AG09319 (cell line): ENCODE measurements at regions not wholly inside any gene's neighbourhood (a gene's known extent, or its start where the extent isn't known, plus 50 kb on each side); places are given as distances from the start of the nearest gene placed in this dataset.

Source experiments
- DNase-seq: peaks from one replicate; pipeline ENCODE4 v3.0.0-alpha.2; 2010; ENCODE audit warnings: low read depth; ENCODE audit errors: extremely low read depth
- TF ChIP-seq, protein P1 (sequence below): IDR thresholded peaks from 2 replicates; pipeline ENCODE4 v1.5.1; 2011; ENCODE audit warnings: low read depth, mild to moderate bottlenecking, inconsistent platforms, low read length, moderate library complexity

- TF ChIP-seq, protein P1, sequence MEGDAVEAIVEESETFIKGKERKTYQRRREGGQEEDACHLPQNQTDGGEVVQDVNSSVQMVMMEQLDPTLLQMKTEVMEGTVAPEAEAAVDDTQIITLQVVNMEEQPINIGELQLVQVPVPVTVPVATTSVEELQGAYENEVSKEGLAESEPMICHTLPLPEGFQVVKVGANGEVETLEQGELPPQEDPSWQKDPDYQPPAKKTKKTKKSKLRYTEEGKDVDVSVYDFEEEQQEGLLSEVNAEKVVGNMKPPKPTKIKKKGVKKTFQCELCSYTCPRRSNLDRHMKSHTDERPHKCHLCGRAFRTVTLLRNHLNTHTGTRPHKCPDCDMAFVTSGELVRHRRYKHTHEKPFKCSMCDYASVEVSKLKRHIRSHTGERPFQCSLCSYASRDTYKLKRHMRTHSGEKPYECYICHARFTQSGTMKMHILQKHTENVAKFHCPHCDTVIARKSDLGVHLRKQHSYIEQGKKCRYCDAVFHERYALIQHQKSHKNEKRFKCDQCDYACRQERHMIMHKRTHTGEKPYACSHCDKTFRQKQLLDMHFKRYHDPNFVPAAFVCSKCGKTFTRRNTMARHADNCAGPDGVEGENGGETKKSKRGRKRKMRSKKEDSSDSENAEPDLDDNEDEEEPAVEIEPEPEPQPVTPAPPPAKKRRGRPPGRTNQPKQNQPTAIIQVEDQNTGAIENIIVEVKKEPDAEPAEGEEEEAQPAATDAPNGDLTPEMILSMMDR, result no peak
- no peak for DNase-seq
These were observed 106.3 kb upstream of the CSF3R start for GRCh38 chr1:36588972-36589371.

DNA sequence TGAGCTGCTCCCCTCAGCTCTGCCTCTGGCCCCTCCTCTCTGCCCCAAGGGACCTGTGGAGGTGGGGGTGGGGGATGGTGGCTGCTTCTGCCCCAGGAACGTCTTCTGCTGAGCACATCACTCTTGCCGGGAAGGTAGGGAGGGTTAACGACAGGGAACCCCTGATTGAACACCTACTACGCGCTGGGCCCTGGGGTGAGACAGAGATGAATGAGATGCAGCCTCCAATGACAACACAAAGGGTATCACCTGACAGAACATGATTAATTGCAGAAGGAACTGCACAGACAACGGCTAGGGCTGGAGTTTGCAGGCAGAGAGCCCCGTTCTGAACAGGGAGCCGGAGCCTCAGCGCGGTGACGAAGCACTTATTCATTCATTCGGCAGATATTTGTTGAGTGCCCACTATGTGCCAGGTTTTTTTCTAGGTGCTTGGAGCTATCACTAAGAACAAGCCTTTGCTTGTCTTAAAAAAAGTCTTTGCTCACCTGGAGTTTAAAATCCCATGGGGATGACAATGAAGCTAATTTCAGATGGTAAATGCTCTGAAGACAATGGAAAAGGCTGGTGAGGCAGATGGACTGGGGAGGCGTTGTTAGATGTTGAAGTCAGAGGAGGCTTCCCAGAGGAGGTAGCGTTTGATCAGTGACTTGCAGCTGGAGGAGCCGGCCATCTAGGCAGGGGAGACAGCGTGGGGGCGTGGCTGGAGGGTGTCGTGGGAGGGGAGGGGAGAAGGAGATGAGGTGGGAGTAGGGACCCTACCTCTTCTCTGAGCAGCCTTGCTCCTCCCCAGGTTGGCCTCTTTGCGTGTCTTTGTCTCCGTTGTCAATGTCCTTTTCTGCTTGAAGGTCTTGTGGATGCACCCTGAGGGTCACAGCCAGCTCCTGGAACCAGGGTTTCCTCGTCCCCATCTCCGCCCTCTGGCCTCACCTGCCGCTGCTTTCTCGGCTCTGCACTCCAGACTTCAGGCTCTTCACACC is 103.1 kb upstream of the CSF3R start:
- DNase-seq, result no peak
- TF ChIP-seq, protein P1, result no peak

DNA sequence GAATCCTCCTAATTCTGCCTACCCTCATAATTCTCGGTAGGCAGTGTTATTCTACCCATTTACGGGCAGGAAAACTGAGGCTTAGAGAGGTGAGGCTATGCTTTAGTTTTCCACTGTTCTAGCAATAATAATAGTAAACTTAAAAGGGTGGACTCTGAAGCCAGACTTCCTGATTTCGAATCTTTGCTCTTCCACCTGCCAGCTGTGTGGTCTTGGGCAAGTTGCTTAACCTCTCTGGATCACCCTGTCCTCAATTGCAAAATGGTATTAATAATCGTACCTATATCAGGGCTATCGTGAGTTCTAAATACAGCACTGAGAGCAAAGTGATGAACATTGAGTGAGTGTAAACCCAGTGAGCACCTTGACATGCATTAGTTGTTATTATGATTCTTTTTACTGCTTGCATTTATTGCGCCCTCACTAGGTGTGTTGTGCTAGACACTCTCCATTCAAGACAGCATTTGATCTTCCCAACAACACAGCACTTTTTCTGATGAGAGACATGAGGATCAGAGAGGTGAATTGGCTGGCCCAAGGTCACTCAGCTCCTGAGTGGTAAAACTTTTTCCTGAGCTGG is 102.3 kb upstream of the CSF3R start:
- TF ChIP-seq, protein P1, result no peak
- DNase-seq, result no peak

DNA sequence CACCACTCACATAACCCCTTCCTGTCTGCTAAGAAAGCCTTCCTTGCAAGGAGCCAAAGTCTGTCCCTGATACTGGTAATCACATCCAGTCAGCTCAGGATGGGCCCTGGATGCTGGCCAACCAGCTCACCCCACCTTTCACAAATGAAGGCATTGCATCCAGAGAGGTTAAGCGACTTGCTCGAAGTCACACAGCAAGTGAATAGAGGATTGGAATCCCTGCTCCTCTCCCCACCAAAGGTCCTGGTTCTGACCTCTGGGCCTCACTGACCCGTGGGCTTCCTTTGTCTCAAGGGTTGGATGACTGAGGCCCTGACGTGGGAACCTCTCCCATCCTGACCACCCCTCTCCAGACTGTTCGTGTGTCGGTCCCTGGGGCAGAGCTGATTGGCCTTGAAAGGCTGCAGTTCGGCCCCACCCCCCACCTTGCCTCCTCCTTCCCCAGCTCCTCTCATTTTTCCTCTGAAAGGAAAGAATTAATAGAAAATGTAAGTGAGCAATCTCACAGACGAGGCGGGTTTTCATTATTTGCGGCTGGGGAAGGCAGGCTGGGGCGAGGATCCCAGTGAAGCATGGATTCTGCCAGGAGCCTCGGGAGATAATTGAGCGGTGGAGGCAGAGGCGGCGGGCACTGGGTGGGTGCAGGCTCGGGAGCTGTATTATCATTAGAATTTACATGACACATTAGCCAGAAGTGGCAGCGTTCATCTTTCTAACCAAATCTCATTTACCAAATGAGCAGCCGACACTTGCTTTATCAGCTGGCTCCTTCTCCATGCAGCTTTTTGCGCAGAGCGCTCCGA is 101.5 kb upstream of the CSF3R start:
- no peak for DNase-seq
- TF ChIP-seq, protein P1, result no peak

GRCh38 chr1:36583080-36583479 is 100.4 kb upstream of the CSF3R start:
- TF ChIP-seq, protein P1, result no peak
- DNase-seq, result no peak

- TF ChIP-seq, protein P1, result no peak
- DNase-seq, result no peak
These were observed 99.5 kb upstream of the CSF3R start for GRCh38 chr1:36582066-36582755.
